ENCODE measurements at regions not wholly inside any gene's neighbourhood (a gene's known extent, or its start where the extent isn't known, plus 50 kb on each side); places are given as distances from the start of the nearest gene placed in this dataset.

- TF ChIP-seq EZH2phosphoT487 (conservative IDR thresholded peaks at IDR 0.05; ENCODE audit: low read length) (no peak), CTCF (IDR thresholded peaks at IDR 0.05; ENCODE audit: insufficient read depth, low read length, poor library complexity, severe bottlenecking) (no peak)
- Histone ChIP-seq H3K4me2 (ENCODE audit: low read depth, low read length, poor library complexity, severe bottlenecking) (no peak overlapping the region), H3K9me2 (replicated peaks; ENCODE audit: insufficient read depth, low read length) (no peaks in the 10 kb centered on the region), H3K9ac (ENCODE audit: low read length) (no peak overlapping the region), H3K9me3 (ENCODE audit: insufficient read depth, low read length) (no peaks in the 10 kb centered on the region), H3K79me2 (ENCODE audit: insufficient read depth, low read length) (no peaks in the 10 kb centered on the region), H3K27me3 (ENCODE audit: low read length) (no peaks in the 10 kb centered on the region), H3K27ac (ENCODE audit: low read depth, low read length) (no peak overlapping the region), H4K20me1 (ENCODE audit: low read depth, low read length) (no peaks in the 10 kb centered on the region), H3K4me3 (ENCODE audit: insufficient read depth, low read length, poor library complexity, severe bottlenecking) (no peak overlapping the region), H3F3A (ENCODE audit: insufficient read depth) (no peaks in the 10 kb centered on the region), H2AFZ (ENCODE audit: low read depth, low read length, severe bottlenecking) (no peak overlapping the region), H3K36me3 (ENCODE audit: low read length) (no peaks in the 10 kb centered on the region)
Observed at GRCh38 chr1:199336745-199337640, 690.5 kb upstream of the NR5A2 start.

- Histone ChIP-seq H3K27me3 (ENCODE audit: low read length) (no peaks in the 10 kb centered on the region), H3K4me3 (ENCODE audit: insufficient read depth, low read length, poor library complexity, severe bottlenecking) (no peak overlapping the region), H4K20me1 (ENCODE audit: low read depth, low read length) (no peaks in the 10 kb centered on the region), H3K9ac (ENCODE audit: low read length) (no peak overlapping the region), H3K27ac (ENCODE audit: low read depth, low read length) (no peak overlapping the region), H2AFZ (ENCODE audit: low read depth, low read length, severe bottlenecking) (no peak overlapping the region), H3F3A (ENCODE audit: insufficient read depth) (no peaks in the 10 kb centered on the region), H3K4me2 (ENCODE audit: low read depth, low read length, poor library complexity, severe bottlenecking) (no peak overlapping the region), H3K79me2 (ENCODE audit: insufficient read depth, low read length) (no peaks in the 10 kb centered on the region), H3K9me3 (ENCODE audit: insufficient read depth, low read length) (no peaks in the 10 kb centered on the region), H3K36me3 (ENCODE audit: low read length) (no peaks in the 10 kb centered on the region), H3K9me2 (replicated peaks; ENCODE audit: insufficient read depth, low read length) (no peaks in the 10 kb centered on the region)
- TF ChIP-seq CTCF (IDR thresholded peaks at IDR 0.05; ENCODE audit: insufficient read depth, low read length, poor library complexity, severe bottlenecking): no peak
- TF ChIP-seq EZH2phosphoT487 (conservative IDR thresholded peaks at IDR 0.05; ENCODE audit: low read length): no peak
Observed at GRCh38 chr1:199338760-199339159, 688.8 kb upstream of the NR5A2 start.

- H3K4me2 ChIP-seq (ENCODE audit: low read depth, low read length, poor library complexity, severe bottlenecking): no peak overlapping the region
- no peaks in the 10 kb centered on the region for H3K9me3 ChIP-seq (ENCODE audit: insufficient read depth, low read length)
- H4K20me1 ChIP-seq (ENCODE audit: low read depth, low read length): no peaks in the 10 kb centered on the region
- no peaks in the 10 kb centered on the region for H3F3A ChIP-seq (ENCODE audit: insufficient read depth)
- H3K9ac ChIP-seq (ENCODE audit: low read length): no peak overlapping the region
- H3K9me2 ChIP-seq (replicated peaks; ENCODE audit: insufficient read depth, low read length): no peaks in the 10 kb centered on the region
- H3K27ac ChIP-seq (ENCODE audit: low read depth, low read length): no peak overlapping the region
- H3K79me2 ChIP-seq (ENCODE audit: insufficient read depth, low read length): no peaks in the 10 kb centered on the region
- no peak for TF ChIP-seq EZH2phosphoT487 (conservative IDR thresholded peaks at IDR 0.05; ENCODE audit: low read length)
- no peak for TF ChIP-seq CTCF (IDR thresholded peaks at IDR 0.05; ENCODE audit: insufficient read depth, low read length, poor library complexity, severe bottlenecking)
- H3K27me3 ChIP-seq (ENCODE audit: low read length): no peaks in the 10 kb centered on the region
- H2AFZ ChIP-seq (ENCODE audit: low read depth, low read length, severe bottlenecking): no peak overlapping the region
- no peaks in the 10 kb centered on the region for H3K36me3 ChIP-seq (ENCODE audit: low read length)
- no peak overlapping the region for H3K4me3 ChIP-seq (ENCODE audit: insufficient read depth, low read length, poor library complexity, severe bottlenecking)
Observed at GRCh38 chr1:199352351-199352750, 675.2 kb upstream of the NR5A2 start.
